HAP-1 (cell line): ENCODE measurements at regions not wholly inside any gene's neighbourhood (a gene's known extent, or its start where the extent isn't known, plus 50 kb on each side); places are given as distances from the start of the nearest gene placed in this dataset.

ENCODE experiments used
- DNase-seq, 2 experiments: peaks; one replicate each; pipeline ENCODE4 v3.0.0-alpha.2; 2016 to 2020; ENCODE audit warnings: low spot score in 2 of 2
- H3K27me3 ChIP-seq: fragments of 250-450 bp; sonication (Bioruptor Pico); 2 replicates; pipeline ENCODE4 v1.5.1; 2020; ENCODE audit warnings: low read depth, mild to moderate bottlenecking, moderate library complexity
- H3K36me3 ChIP-seq: fragments of 250-450 bp; sonication (Bioruptor Pico); replicated peaks from 2 replicates; pipeline ENCODE4 v1.5.1; 2020; ENCODE audit warnings: mild to moderate bottlenecking
- H3K4me1 ChIP-seq: fragments of 250-450 bp; sonication (Bioruptor Pico); 2 replicates; pipeline ENCODE4 v1.5.1; 2020; ENCODE audit warnings: mild to moderate bottlenecking
- H3K4me3 ChIP-seq: fragments of 250-450 bp; sonication (Bioruptor Pico); 2 replicates; pipeline ENCODE4 v1.5.1; 2020; ENCODE audit warnings: mild to moderate bottlenecking, moderate library complexity
- H3K9me3 ChIP-seq: fragments of 250-450 bp; sonication (Bioruptor Pico); 2 replicates; pipeline ENCODE4 v1.5.1; 2020; ENCODE audit warnings: mild to moderate bottlenecking, moderate library complexity
- in situ Hi-C: fragments of 300-500 bp; cut with MboI; formaldehyde crosslinking; loops from 3 replicates; pipeline ENCODE4 v1.14.3; 2020; ENCODE audit warnings: low sequenced_read_pairs, inconsistent platforms, mixed read lengths

DNA sequence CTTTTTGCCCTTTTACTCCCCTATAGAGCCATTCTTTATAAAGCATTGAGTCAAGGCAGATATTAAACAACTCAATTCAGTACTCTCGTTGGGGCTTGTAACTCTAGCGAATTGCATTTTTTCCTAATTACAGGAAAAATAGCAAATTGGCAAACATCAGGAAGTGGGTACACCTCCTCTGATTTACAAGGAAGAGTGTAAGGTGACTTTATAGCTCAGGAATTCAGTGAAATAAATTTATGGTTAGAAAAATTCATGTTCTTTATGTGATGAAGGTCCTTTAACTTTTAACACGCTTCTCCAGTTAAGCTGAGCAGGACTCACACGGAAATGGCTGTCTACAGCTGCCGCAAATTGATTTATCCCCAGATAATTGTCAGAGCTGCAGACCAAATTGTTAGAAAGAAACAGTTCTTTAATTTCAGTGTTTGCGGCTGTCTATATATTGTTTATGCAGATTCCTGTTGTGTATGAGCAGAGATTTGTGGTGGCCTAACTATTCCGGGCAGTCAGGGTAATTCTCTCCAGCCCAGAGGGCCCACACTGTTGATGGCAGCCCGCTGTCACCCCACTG, 151.1 kb upstream of the MKI67 start:
- Histone ChIP-seq H3K9me3 (no peaks in the 10 kb centered on the region), H3K27me3 (peaks cover 28% of the 10 kb centered on the region), H3K4me1 (no peaks in the 10 kb centered on the region), H3K36me3 (no peaks in the 10 kb centered on the region), H3K4me3 (no peak overlapping the region)
- in situ Hi-C loops, result no loop called here
- DNase-seq, result no peak

DNA sequence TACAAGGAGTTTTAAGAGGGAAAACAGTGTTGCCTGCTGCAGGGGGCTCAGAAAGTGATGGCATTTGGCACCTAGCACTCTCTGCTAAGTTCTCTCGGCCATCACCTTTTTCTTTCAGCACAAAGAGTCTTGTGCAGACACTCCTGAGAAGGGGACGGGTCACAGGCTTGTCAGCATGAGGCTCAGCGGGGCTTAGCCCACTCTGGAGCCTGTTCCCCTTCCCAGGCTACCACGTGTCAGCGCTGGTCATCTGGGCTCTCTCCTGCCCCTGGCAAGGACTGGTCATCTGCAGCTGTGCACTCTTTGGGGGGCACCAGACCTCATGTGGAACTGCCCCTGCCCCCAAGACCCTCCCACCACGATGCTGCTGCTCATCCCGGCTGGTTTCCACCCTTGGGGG, 152.1 kb upstream of the MKI67 start:
- no peaks in the 10 kb centered on the region for H3K9me3 ChIP-seq
- no peaks in the 10 kb centered on the region for H3K4me1 ChIP-seq
- H3K36me3 ChIP-seq, result no peaks in the 10 kb centered on the region
- peaks cover 28% of the 10 kb centered on the region for H3K27me3 ChIP-seq
- in situ Hi-C loops, result no loop called here
- no peak overlapping the region for H3K4me3 ChIP-seq
- no peak for DNase-seq

DNA sequence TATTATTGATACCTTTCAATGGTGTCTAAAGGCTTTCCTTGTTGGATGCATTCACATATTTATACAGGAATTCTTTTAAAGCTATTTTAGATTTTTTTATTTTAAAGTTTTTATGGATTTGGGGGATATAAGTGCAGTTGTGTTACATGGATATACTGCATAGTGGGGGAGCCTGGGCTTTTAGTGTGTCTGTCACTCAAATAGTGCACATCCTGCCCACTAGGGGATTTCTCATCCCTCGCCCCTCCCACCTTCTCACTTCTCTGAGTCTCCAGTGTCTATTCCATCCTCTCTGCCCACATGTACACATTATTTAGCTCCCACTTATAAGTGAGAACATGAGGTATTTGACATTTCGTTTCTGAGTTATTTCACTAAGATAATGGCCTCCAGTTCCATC, 154.0 kb upstream of the MKI67 start:
- Histone ChIP-seq H3K4me1 (no peaks in the 10 kb centered on the region), H3K9me3 (no peaks in the 10 kb centered on the region), H3K4me3 (no peak overlapping the region), H3K27me3 (peaks cover 21% of the 10 kb centered on the region), H3K36me3 (no peaks in the 10 kb centered on the region)
- no peak for DNase-seq
- in situ Hi-C loops, result no loop called here

DNA sequence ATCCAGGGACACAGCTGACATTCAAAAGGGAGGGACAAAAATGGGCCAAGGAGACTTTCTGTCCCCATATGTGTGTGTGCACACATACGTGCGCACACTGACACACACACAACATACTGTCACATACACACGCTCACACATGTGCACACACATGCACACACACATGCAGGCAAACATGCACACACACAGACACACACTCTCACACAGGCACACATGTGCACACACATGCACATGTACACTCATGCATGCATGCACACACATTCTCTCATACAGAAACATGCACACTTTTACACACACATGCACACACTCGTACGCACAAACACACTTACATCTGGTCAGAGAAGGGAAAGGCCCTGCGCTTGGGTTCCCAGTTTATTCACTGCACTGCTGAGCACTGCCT, 155.1 kb upstream of the MKI67 start:
- no peaks in the 10 kb centered on the region for H3K36me3 ChIP-seq
- H3K4me1 ChIP-seq, result no peaks in the 10 kb centered on the region
- DNase-seq, result no peak
- no peak overlapping the region for H3K4me3 ChIP-seq
- H3K27me3 ChIP-seq, result peaks cover 18% of the 10 kb centered on the region
- in situ Hi-C loops, result no loop called here
- no peaks in the 10 kb centered on the region for H3K9me3 ChIP-seq

DNA sequence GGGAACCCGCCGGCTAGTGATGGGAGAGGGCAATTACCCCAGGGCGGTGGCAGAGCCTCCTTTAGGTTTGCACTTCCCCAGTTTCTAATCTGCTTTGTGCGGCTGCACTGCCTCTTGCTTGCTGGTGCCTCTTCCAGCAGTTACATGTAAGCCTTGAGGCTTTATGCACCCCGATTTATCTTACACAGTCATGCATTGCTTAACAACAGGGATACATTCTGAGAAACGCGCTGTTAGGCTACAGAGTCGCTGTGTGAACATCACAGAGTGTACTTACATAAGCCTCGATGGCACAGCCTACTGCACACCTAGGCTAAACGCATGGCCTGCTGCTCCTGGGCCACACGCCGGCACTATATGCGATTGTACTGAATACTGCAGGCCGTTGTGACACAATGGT, 155.6 kb upstream of the MKI67 start:
- Histone ChIP-seq H3K4me3 (no peak overlapping the region), H3K9me3 (no peaks in the 10 kb centered on the region), H3K27me3 (peaks cover 12% of the 10 kb centered on the region), H3K36me3 (no peaks in the 10 kb centered on the region), H3K4me1 (no peaks in the 10 kb centered on the region)
- in situ Hi-C loops, result no loop called here
- no peak for DNase-seq

DNA sequence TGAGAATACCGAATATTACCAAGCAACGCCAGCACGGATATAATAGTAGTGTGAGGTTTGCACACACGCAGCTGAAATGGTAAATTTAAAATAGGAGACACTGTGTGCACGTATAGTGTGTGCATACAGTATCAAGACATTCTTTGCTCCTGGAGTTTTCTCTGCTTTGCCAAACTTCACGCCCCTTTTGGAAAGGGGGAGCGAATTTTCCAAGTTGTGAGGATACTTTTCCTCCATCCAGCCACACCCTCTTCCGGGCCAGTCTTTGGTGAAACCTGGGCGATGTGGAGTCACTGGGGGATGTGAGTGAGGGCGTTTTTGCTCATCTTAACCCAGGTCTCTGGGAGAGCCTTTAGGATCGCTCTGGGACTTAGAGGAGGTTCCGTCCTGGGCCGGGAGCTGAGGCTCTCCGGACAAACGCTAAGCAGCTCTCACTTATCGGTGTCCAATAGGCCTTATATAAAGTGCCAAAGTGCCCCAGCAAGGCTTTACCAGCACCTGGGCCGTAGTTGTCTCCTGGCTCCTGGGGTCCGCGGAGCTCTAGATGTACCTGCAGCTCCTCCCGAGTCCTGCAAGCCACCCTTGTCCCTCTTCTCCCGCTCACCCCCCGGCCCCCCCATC, 160.0 kb upstream of the MKI67 start:
- no peaks in the 10 kb centered on the region for H3K27me3 ChIP-seq

DNA sequence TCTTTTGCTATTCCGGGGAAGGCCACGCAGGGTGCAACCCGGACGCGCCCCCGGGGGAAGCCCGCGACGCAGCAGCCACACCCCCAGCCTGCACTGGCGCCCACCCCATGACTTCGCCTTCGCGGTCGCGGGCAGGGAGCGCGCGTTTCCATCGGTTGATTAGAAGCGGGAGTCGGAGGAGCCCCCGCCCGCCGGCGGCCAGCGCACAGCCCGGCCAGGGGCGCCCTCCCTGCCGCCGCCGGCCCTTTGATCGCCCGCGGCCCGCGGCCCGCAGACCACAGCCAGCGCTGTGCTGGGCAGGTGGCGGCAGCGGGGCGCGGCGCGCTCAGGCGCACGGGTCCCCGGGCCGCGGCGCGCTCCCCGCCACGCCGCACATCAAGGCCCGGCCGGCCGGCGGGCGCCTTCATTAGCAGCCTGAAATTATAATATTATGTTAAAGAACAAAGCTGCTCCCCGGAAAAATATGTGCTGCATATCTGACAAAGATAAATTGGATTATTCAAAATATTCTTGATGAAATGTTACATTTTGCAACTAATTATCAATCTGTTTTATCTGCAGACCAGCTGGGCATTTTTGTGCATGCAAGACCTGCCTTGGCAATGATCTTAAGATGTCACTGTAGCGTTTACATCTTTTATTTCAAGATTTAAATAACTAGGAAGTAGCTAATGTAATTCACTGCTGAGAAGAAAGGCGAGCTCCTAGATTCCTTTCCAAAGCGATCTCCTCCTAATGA, 160.7 kb upstream of the MKI67 start:
- no peak for DNase-seq
- no peaks in the 10 kb centered on the region for H3K27me3 ChIP-seq
- H3K36me3 ChIP-seq, result no peaks in the 10 kb centered on the region
- H3K4me1 ChIP-seq, result no peaks in the 10 kb centered on the region
- in situ Hi-C loops, result no loop called here
- H3K9me3 ChIP-seq, result no peaks in the 10 kb centered on the region
- no peak overlapping the region for H3K4me3 ChIP-seq

More for the DNA sequence above, 160.0 kb upstream of the MKI67 start:
- DNase-seq, result no peak
- Histone ChIP-seq H3K36me3 (no peaks in the 10 kb centered on the region), H3K9me3 (no peaks in the 10 kb centered on the region), H3K4me3 (no peak overlapping the region), H3K4me1 (no peaks in the 10 kb centered on the region)
- in situ Hi-C loops, result no loop called here

DNA sequence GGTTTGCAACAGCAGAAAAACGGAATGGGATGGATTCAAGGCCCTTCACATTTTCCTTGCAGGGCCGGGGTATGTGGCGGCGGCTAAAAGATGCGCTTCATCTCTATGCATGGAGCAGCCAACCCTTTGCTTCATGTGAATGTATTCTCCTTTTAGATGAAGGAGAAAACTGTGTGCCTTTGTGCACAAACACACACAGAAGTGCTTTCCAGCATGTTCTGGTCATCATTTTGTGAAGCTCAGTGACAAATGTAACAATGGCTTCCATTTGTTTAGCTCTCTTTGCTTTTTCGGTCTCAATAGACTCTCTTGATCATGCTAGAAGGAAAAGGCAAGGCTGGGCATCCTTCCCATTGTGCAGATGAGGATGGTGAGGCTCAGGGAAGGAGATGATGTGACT, 161.7 kb upstream of the MKI67 start:
- Histone ChIP-seq H3K4me1 (no peaks in the 10 kb centered on the region), H3K4me3 (no peak overlapping the region), H3K36me3 (no peaks in the 10 kb centered on the region), H3K27me3 (no peaks in the 10 kb centered on the region), H3K9me3 (no peaks in the 10 kb centered on the region)
- no peak for DNase-seq
- in situ Hi-C loops, result no loop called here

DNA sequence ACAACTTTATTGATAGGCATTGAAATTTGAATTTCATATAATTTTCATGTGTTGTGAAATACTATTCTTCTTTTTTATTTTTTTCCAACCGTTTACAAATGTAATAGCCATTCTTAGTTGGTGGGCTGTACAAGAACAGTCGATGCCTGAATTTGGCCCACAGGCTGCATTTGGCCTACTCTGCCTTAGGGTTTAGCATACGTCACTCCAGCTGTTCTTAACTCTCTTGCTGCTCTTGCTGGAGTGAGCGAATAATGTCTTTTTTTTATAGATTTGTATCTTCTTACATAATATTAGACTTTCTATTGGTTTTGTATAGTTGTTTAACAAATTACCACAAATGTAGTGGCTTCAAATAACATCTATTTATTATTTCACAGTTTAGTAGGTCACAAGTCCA, 163.4 kb upstream of the MKI67 start:
- in situ Hi-C loops, result no loop called here
- Histone ChIP-seq H3K36me3 (no peaks in the 10 kb centered on the region), H3K27me3 (no peaks in the 10 kb centered on the region), H3K4me1 (no peaks in the 10 kb centered on the region), H3K4me3 (no peak overlapping the region), H3K9me3 (no peaks in the 10 kb centered on the region)
- DNase-seq, result no peak

DNA sequence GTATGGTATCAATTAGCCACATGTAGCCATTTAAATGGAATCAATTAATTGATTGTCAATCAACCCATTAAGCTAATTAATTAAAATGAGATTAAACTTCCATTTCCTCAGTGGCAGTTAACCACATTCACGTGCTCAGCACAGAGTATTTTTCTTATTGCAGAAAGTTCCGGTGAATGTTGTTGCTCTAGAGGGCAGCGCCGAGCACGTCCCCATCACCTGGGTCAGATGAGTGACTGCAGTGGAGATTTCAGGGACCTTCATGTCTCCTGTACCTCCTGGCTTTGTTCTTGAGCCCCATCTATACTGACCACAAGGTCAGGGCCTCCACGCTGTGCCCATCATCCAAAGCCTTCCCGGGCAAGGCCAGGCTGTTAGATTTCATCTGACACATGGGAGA, 168.8 kb upstream of the MKI67 start:
- Histone ChIP-seq H3K4me1 (no peaks in the 10 kb centered on the region), H3K4me3 (no peak overlapping the region), H3K27me3 (no peaks in the 10 kb centered on the region), H3K9me3 (no peaks in the 10 kb centered on the region), H3K36me3 (no peaks in the 10 kb centered on the region)
- no peak for DNase-seq
- in situ Hi-C loops, result no loop called here

DNA sequence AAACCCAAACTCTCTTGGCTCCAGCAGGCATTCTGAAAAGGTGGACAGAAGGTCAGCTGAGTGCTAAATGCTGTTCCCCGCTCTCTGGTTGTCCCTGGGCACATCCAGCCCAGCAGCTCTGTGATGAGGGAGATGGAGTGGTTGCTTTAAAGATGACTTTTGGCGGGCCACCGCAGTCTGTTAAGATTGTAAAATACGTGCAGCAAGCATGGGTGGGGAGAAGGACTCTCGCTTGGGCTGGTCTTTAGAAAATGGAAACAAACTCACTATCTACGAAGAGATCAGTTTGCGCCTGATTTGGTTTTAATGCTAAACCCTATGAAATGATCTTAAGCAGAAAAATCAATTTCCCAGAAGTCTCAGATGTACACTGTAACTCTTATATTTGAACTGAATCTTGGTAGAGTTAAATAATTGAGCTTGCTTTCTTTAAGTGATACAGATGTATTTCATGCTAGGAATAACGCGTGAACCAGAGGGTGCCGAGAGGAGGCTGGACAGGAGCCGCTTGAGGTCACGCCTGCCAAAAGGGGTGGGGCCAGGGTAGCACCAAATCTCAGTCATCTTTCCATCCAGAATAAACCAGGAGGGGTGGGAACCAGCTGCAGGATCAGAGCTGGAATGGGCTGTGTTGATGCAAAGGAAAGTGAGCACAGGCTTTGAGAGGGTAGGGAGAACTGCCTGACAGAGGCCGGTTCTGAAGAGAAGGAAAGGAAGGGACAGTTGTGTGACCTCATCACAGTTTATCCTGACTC, 170.2 kb upstream of the MKI67 start:
- H3K36me3 ChIP-seq, result no peaks in the 10 kb centered on the region
- no peaks in the 10 kb centered on the region for H3K27me3 ChIP-seq
- no peak overlapping the region for H3K4me3 ChIP-seq
- no peaks in the 10 kb centered on the region for H3K9me3 ChIP-seq
- no peak for DNase-seq
- in situ Hi-C loops, result no loop called here
- H3K4me1 ChIP-seq, result no peaks in the 10 kb centered on the region

DNA sequence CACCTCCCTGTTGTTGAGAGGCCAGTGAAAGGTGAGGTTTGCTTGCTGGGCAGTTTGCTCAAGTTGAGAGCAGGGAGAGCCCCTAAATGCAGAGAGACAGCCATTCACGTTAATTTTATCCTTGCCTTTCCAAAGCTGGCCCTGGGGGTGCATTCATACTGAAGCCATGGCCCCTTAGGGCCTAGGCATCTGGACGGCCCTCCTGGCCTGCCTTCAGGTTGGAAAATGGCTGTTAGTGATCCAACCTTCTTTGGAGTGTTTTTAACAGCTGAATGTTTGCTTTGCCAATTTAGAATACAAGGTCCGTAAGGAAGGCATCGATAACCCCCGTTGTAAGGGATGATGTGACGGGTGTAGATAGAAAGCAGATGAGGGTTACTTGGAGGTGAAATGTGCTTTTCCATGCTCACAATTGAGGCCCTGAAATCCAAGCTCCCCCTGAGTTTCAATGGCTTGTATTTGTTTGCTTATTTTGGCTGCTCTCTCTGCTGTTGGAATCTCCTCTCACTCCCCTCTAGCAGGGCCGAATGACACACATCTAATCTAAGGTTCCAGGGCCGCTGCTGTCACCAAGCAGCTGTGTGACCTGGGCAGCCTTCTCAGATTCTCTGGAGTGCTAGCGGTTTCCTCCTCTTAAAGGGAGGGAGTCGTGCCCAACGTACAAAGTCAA, 171.6 kb upstream of the MKI67 start:
- H3K9me3 ChIP-seq, result no peaks in the 10 kb centered on the region
- DNase-seq, result no peak
- no peaks in the 10 kb centered on the region for H3K36me3 ChIP-seq
- in situ Hi-C loops, result no loop called here
- no peaks in the 10 kb centered on the region for H3K4me1 ChIP-seq
- no peaks in the 10 kb centered on the region for H3K27me3 ChIP-seq
- H3K4me3 ChIP-seq, result no peak overlapping the region

DNA sequence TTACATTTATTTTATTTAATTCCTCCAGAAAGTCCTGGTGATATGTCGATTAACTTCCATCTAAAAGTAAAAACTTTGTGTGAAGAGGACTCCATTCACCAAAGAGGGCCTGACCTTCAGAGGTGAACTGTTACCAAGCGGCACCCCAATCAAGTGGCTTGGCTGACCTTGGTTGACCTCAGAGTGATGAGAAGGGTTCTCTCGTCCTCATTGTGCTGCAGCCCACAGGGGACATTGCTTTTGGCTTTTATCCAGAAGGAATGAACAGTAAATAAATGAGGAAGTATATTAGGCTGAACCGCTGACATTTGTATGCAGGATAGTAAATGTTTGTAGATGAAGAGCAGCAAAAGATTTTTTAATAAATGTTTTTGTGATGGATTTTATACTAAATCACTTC, 172.4 kb upstream of the MKI67 start:
- in situ Hi-C loops, result no loop called here
- H3K9me3 ChIP-seq, result no peaks in the 10 kb centered on the region
- no peaks in the 10 kb centered on the region for H3K36me3 ChIP-seq
- no peaks in the 10 kb centered on the region for H3K4me1 ChIP-seq
- no peaks in the 10 kb centered on the region for H3K27me3 ChIP-seq
- no peak overlapping the region for H3K4me3 ChIP-seq
- DNase-seq, result no peak
